ENCODE measurements at regions not wholly inside any gene's neighbourhood (a gene's known extent, or its start where the extent isn't known, plus 50 kb on each side); places are given as distances from the start of the nearest gene placed in this dataset.
"Not testable (repeated sequence)": the region's sequence is repeated elsewhere in the genome, so short reads cannot be mapped to it uniquely, and the experiment has no call there.

GRCh38 chr10:71108042-71108441 is 104.3 kb upstream of the UNC5B start:
- not testable (repeated sequence) for TF ChIP-seq CTCF (conservative IDR thresholded peaks at IDR 0.05; ENCODE audit: low read depth, low read length); SMC3 (IDR thresholded peaks at IDR 0.05; ENCODE audit: low read depth, low read length); FOS (IDR thresholded peaks at IDR 0.05; ENCODE audit: low read depth, low read length); CEBPB (IDR thresholded peaks at IDR 0.05; ENCODE audit: low read depth, low read length); RAD21 (IDR thresholded peaks at IDR 0.05; ENCODE audit: low read length); POLR2A (IDR thresholded peaks at IDR 0.05; ENCODE audit: low read depth, low read length); CHD1 (IDR thresholded peaks at IDR 0.05; ENCODE audit: low read depth, low read length); USF2 (IDR thresholded peaks at IDR 0.05; ENCODE audit: low read depth, low read length); MXI1 (IDR thresholded peaks at IDR 0.05; ENCODE audit: borderline replicate concordance, low read depth, low read length); BHLHE40 (IDR thresholded peaks at IDR 0.05; ENCODE audit: low read depth, low read length)

Data from IMR-90 (cell line).